ENCODE measurements at regions not wholly inside any gene's neighbourhood (a gene's known extent, or its start where the extent isn't known, plus 50 kb on each side); places are given as distances from the start of the nearest gene placed in this dataset.

DNA sequence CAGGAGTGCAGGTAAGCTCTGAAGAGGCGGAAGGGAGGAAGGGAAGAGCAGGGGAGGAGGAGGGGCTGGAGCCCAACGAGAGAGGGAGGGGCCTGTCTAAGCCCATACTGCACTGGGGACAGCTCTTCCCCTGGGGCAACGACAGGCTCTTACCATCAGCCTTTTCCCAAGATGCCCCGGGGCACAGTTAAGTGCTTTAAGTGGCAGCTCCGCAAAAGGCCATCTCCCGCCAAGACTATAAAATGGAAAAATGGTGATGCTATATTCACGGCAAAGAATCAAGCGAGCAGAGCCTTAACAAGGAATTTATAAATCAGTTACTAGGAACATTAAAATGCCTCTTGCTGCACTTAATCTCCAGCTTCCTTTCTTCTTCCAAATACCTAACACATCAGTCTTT lies 110.2 kb upstream of the NLRP1 start:
- H2AFZ ChIP-seq (ENCODE audit: low read depth, low read length, severe bottlenecking), result no peak overlapping the region
- no peak overlapping the region for H3K4me3 ChIP-seq (ENCODE audit: insufficient read depth, low read length, poor library complexity, severe bottlenecking)
- TF ChIP-seq, protein P1, sequence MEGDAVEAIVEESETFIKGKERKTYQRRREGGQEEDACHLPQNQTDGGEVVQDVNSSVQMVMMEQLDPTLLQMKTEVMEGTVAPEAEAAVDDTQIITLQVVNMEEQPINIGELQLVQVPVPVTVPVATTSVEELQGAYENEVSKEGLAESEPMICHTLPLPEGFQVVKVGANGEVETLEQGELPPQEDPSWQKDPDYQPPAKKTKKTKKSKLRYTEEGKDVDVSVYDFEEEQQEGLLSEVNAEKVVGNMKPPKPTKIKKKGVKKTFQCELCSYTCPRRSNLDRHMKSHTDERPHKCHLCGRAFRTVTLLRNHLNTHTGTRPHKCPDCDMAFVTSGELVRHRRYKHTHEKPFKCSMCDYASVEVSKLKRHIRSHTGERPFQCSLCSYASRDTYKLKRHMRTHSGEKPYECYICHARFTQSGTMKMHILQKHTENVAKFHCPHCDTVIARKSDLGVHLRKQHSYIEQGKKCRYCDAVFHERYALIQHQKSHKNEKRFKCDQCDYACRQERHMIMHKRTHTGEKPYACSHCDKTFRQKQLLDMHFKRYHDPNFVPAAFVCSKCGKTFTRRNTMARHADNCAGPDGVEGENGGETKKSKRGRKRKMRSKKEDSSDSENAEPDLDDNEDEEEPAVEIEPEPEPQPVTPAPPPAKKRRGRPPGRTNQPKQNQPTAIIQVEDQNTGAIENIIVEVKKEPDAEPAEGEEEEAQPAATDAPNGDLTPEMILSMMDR (IDR thresholded peaks at IDR 0.05; ENCODE audit: insufficient read depth, low read length, poor library complexity, severe bottlenecking), result no peak
- TF ChIP-seq EZH2phosphoT487 (conservative IDR thresholded peaks at IDR 0.05; ENCODE audit: low read length), result no peak
- no peak overlapping the region for H3K4me2 ChIP-seq (ENCODE audit: low read depth, low read length, poor library complexity, severe bottlenecking)
- H3K36me3 ChIP-seq (ENCODE audit: low read length), result no peaks in the 10 kb centered on the region
- no peak overlapping the region for H3K9ac ChIP-seq (ENCODE audit: low read length)
- no peaks in the 10 kb centered on the region for H3K9me2 ChIP-seq (replicated peaks; ENCODE audit: insufficient read depth, low read length)
- no peaks in the 10 kb centered on the region for H3K9me3 ChIP-seq (ENCODE audit: insufficient read depth, low read length)
- H3K27me3 ChIP-seq (ENCODE audit: low read length), result no peaks in the 10 kb centered on the region
- H4K20me1 ChIP-seq (ENCODE audit: low read depth, low read length), result no peaks in the 10 kb centered on the region
- no peaks in the 10 kb centered on the region for H3K79me2 ChIP-seq (ENCODE audit: insufficient read depth, low read length)
- no peak overlapping the region for H3K27ac ChIP-seq (ENCODE audit: low read depth, low read length)
- H3F3A ChIP-seq (ENCODE audit: insufficient read depth), result no peaks in the 10 kb centered on the region

DNA sequence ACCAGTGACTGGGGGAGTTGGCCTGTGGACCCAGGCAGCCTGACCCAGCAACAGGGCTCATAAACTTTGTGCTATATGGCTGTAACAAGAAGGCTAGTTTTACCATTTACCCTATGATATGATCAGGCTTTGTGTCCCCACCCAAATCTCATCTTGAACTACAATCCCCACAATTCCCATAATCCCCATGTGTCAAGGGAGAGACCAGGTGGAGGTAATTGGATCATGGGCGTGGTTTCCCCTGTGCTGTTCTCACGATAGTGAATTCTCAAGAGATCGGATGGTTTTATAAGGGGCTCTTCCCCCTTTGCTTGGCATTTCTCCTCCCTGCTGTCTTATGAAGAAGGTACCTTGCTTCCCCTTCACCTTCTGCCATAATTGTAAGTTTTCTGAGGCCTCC lies 111.2 kb upstream of the NLRP1 start:
- H3K79me2 ChIP-seq (ENCODE audit: insufficient read depth, low read length), result no peaks in the 10 kb centered on the region
- H3K9me3 ChIP-seq (ENCODE audit: insufficient read depth, low read length), result no peaks in the 10 kb centered on the region
- no peak overlapping the region for H3K4me2 ChIP-seq (ENCODE audit: low read depth, low read length, poor library complexity, severe bottlenecking)
- no peaks in the 10 kb centered on the region for H3K9me2 ChIP-seq (replicated peaks; ENCODE audit: insufficient read depth, low read length)
- no peak for TF ChIP-seq EZH2phosphoT487 (conservative IDR thresholded peaks at IDR 0.05; ENCODE audit: low read length)
- no peak overlapping the region for H3K4me3 ChIP-seq (ENCODE audit: insufficient read depth, low read length, poor library complexity, severe bottlenecking)
- no peak overlapping the region for H3K27ac ChIP-seq (ENCODE audit: low read depth, low read length)
- no peak overlapping the region for H2AFZ ChIP-seq (ENCODE audit: low read depth, low read length, severe bottlenecking)
- no peak overlapping the region for H3K9ac ChIP-seq (ENCODE audit: low read length)
- no peaks in the 10 kb centered on the region for H3K36me3 ChIP-seq (ENCODE audit: low read length)
- no peaks in the 10 kb centered on the region for H4K20me1 ChIP-seq (ENCODE audit: low read depth, low read length)
- H3K27me3 ChIP-seq (ENCODE audit: low read length), result no peaks in the 10 kb centered on the region
- H3F3A ChIP-seq (ENCODE audit: insufficient read depth), result no peaks in the 10 kb centered on the region

DNA sequence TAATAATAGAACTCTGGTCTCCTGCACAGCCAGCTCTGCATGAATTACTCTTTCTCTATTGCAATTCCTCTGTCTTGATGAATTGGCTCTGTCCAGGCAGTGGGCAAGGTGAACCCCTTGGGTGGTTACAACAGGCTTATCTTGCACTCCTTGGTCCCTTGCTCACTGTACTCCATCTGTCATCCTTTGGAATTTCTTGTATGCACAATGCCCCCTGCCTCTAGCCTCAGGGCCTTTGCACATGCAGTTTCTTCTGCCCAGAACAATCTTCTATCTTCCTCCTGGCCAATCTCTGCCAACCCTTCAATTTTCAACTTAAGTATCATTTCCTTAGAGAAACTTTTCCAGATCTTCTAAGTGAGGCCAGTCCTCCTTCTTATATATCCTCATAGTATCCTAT lies 114.7 kb upstream of the NLRP1 start:
- Histone ChIP-seq H3K9ac (ENCODE audit: low read length) (no peak overlapping the region), H3K36me3 (ENCODE audit: low read length) (no peaks in the 10 kb centered on the region), H3K4me2 (ENCODE audit: low read depth, low read length, poor library complexity, severe bottlenecking) (no peak overlapping the region)

DNA sequence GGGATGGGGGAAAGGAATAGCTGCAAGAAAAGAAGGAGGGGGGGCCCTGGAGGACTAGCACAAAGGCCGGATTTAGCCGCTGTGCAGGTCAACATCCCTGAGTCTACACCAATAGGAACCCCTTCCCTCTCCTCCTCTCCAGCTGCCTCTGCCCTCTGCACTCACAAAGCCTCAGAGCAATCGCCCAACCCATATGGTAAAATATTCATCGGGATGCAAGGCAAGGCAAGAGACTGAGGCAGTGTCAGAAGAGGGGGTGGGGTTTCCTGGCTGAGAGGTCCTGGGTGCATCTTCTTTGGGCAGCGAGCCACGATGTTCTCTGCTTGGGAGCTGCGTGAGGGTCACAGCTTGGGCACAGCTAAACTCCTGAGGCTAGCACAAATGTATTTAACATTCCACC lies 115.5 kb upstream of the NLRP1 start:
- Histone ChIP-seq H2AFZ (ENCODE audit: low read depth, low read length, severe bottlenecking) (no peak overlapping the region), H3K27ac (ENCODE audit: low read depth, low read length) (no peak overlapping the region), H3K4me3 (ENCODE audit: insufficient read depth, low read length, poor library complexity, severe bottlenecking) (no peak overlapping the region), H4K20me1 (ENCODE audit: low read depth, low read length) (no peaks in the 10 kb centered on the region), H3F3A (ENCODE audit: insufficient read depth) (no peaks in the 10 kb centered on the region), H3K9ac (ENCODE audit: low read length) (no peak overlapping the region), H3K4me2 (ENCODE audit: low read depth, low read length, poor library complexity, severe bottlenecking) (no peak overlapping the region), H3K9me2 (replicated peaks; ENCODE audit: insufficient read depth, low read length) (no peaks in the 10 kb centered on the region), H3K79me2 (ENCODE audit: insufficient read depth, low read length) (no peaks in the 10 kb centered on the region), H3K27me3 (ENCODE audit: low read length) (no peaks in the 10 kb centered on the region), H3K9me3 (ENCODE audit: insufficient read depth, low read length) (no peaks in the 10 kb centered on the region), H3K36me3 (ENCODE audit: low read length) (no peaks in the 10 kb centered on the region)
- no peak for TF ChIP-seq EZH2phosphoT487 (conservative IDR thresholded peaks at IDR 0.05; ENCODE audit: low read length)
- TF ChIP-seq, protein P1 (IDR thresholded peaks at IDR 0.05; ENCODE audit: insufficient read depth, low read length, poor library complexity, severe bottlenecking), result no peak

More for the DNA sequence above, 114.7 kb upstream of the NLRP1 start:
- H3K9me3 ChIP-seq (ENCODE audit: insufficient read depth, low read length), result no peaks in the 10 kb centered on the region
- no peak overlapping the region for H2AFZ ChIP-seq (ENCODE audit: low read depth, low read length, severe bottlenecking)
- H3K79me2 ChIP-seq (ENCODE audit: insufficient read depth, low read length), result no peaks in the 10 kb centered on the region
- no peak overlapping the region for H3K4me3 ChIP-seq (ENCODE audit: insufficient read depth, low read length, poor library complexity, severe bottlenecking)
- TF ChIP-seq EZH2phosphoT487 (conservative IDR thresholded peaks at IDR 0.05; ENCODE audit: low read length), result no peak
- TF ChIP-seq, protein P1 (IDR thresholded peaks at IDR 0.05; ENCODE audit: insufficient read depth, low read length, poor library complexity, severe bottlenecking), result no peak
- no peaks in the 10 kb centered on the region for H3F3A ChIP-seq (ENCODE audit: insufficient read depth)
- no peak overlapping the region for H3K27ac ChIP-seq (ENCODE audit: low read depth, low read length)
- H3K9me2 ChIP-seq (replicated peaks; ENCODE audit: insufficient read depth, low read length), result no peaks in the 10 kb centered on the region
- H3K27me3 ChIP-seq (ENCODE audit: low read length), result no peaks in the 10 kb centered on the region
- H4K20me1 ChIP-seq (ENCODE audit: low read depth, low read length), result no peaks in the 10 kb centered on the region

Data from SU-DHL-6 (cell line).